ENCODE measurements at regions not wholly inside any gene's neighbourhood (a gene's known extent, or its start where the extent isn't known, plus 50 kb on each side); places are given as distances from the start of the nearest gene placed in this dataset.

- ChIA-PET POLR2A (interaction anchor here (0.8 kb wide), 1 partner anchor 44 kb away, joined by 3 read pairs; no protein-coding TSS in a partner anchor), CTCF (no interaction called here)
- intact Hi-C loops (cut with micrococcal nuclease), result no loop called here
- peak overlapping the region; percentile 34 for H3K27ac Mint-ChIP-seq
- no peak overlapping the region for H3K4me3 Mint-ChIP-seq
- TF ChIP-seq CTCF (IDR thresholded peaks at IDR 0.05), result no peak
- peaks cover 55% of the 10 kb centered on the region for H3K4me1 Mint-ChIP-seq (ENCODE audit: low read depth)
- peaks cover 2% of the 10 kb centered on the region for H3K9me3 Mint-ChIP-seq
- peaks cover 2% of the 10 kb centered on the region for H3K36me3 Mint-ChIP-seq (ENCODE audit: low read depth)
- DNase-seq, result no peak
- no peaks in the 10 kb centered on the region for H3K27me3 Mint-ChIP-seq
- ATAC-seq, result peak; percentile 8
Measured at GRCh38 chr1:234992065-234992464, 136.6 kb downstream of the TOMM20 start.

GRCh38 chr1:234990874-234991801 is 137.5 kb downstream of the TOMM20 start:
- no peak for TF ChIP-seq CTCF (IDR thresholded peaks at IDR 0.05)
- Mint-ChIP-seq H3K27me3 (no peaks in the 10 kb centered on the region), H3K27ac (peak overlapping the region; percentile 84), H3K36me3 (ENCODE audit: low read depth) (peaks cover 2% of the 10 kb centered on the region), H3K4me1 (ENCODE audit: low read depth) (peaks cover 63% of the 10 kb centered on the region), H3K4me3 (no peak overlapping the region), H3K9me3 (peaks cover 2% of the 10 kb centered on the region)
- CTCF ChIA-PET, result no interaction called here
- POLR2A ChIA-PET, result interaction anchor here (0.8 to 3.4 kb wide), 4 partner anchors 11 to 267 kb away, joined by 3 to 15 read pairs (median 4); no protein-coding TSS in a partner anchor
- peak; percentile 20 for ATAC-seq
- intact Hi-C loops (cut with micrococcal nuclease), result no loop called here
- DNase-seq, result peak; percentile 38

GRCh38 chr1:234990328-234990675 is 138.3 kb downstream of the TOMM20 start:
- peak overlapping the region; percentile 84 for H3K27ac Mint-ChIP-seq
- intact Hi-C loops (cut with micrococcal nuclease), result no loop called here
- H3K9me3 Mint-ChIP-seq, result peaks cover 2% of the 10 kb centered on the region
- ChIA-PET CTCF (interaction anchor here (0.6 to 1.8 kb wide), 2 partner anchors 21 to 112 kb away, joined by 3 to 7 read pairs; no protein-coding TSS in a partner anchor), POLR2A (interaction anchor here (0.8 to 3.4 kb wide), 7 partner anchors 10 to 266 kb away, joined by 3 to 15 read pairs (median 5); no protein-coding TSS in a partner anchor)
- no peak overlapping the region for H3K4me3 Mint-ChIP-seq
- H3K4me1 Mint-ChIP-seq (ENCODE audit: low read depth), result peaks cover 69% of the 10 kb centered on the region
- no peaks in the 10 kb centered on the region for H3K27me3 Mint-ChIP-seq
- TF ChIP-seq CTCF (IDR thresholded peaks at IDR 0.05), result no peak
- peaks cover 2% of the 10 kb centered on the region for H3K36me3 Mint-ChIP-seq (ENCODE audit: low read depth)
- DNase-seq (no peak), ATAC-seq (no peak)

- ChIA-PET POLR2A (interaction anchor here (0.8 to 3.4 kb wide), 11 partner anchors 10 to 266 kb away, joined by 3 to 15 read pairs (median 6); no protein-coding TSS in a partner anchor), CTCF (interaction anchor here (0.6 to 1.8 kb wide), 5 partner anchors 14 to 145 kb away, joined by 3 to 7 read pairs (median 3); no protein-coding TSS in a partner anchor)
- intact Hi-C loops (cut with micrococcal nuclease), result no loop called here
- no peak for TF ChIP-seq CTCF (IDR thresholded peaks at IDR 0.05)
- Mint-ChIP-seq H3K4me3 (peak overlapping the region; percentile 12), H3K9me3 (peaks cover 2% of the 10 kb centered on the region), H3K4me1 (ENCODE audit: low read depth) (peaks cover 69% of the 10 kb centered on the region), H3K27ac (peak overlapping the region; percentile 84), H3K27me3 (no peaks in the 10 kb centered on the region), H3K36me3 (ENCODE audit: low read depth) (peaks cover 2% of the 10 kb centered on the region)
- ATAC-seq (peak; percentile 28), DNase-seq (peak; percentile 61)
Measured at GRCh38 chr1:234989479-234990327, 138.9 kb downstream of the TOMM20 start.

Measured in activated CD8-positive, alpha-beta T cell treated with anti-CD3 and anti-CD28 coated beads for 36 hours (primary cell).